K562 (cell line): ENCODE measurements at regions not wholly inside any gene's neighbourhood (a gene's known extent, or its start where the extent isn't known, plus 50 kb on each side); places are given as distances from the start of the nearest gene placed in this dataset.

Experiments
- ATAC-seq: fragments of 200-7000 bp; cut with Tn5 transposase; 3 replicates; pipeline ENCODE4 v1.9.1; 2020; ENCODE audit warnings: moderate library complexity
- BruUV-seq: library from RNA; stranded (reverse); fragments of 400-500 nt; replicated peaks from 2 replicates; lab custom pipeline; 2021; lab: Mats Ljungman, UMichigan
- CTCF ChIA-PET: fragments of 300-600 bp; formaldehyde crosslinking; extraction: SDS; loops from one replicate; lab custom pipeline; 2021; ENCODE audit warnings: low intra/inter-chr PET ratio; lab: Yijun Ruan, JAX
- POLR2A ChIA-PET: fragments of 300-600, 350-650 bp; sonication (Branson Sonifier 250); formaldehyde crosslinking; extraction: SDS; loops from one replicate; lab custom pipeline; 2021; ENCODE audit warnings: antibody characterized with exemption, inconsistent platforms; lab: Yijun Ruan, JAX
- DNase-seq, 4 experiments: peaks; one replicate each; pipeline versions ENCODE4 v3.0.0 to v3.0.0-alpha.2; 2011 to 2018; ENCODE audit warnings: low spot score in 3 of 4, mixed read lengths in 3 of 4; ENCODE audit errors: extremely low read depth in 1 of 4
- FAIRE-seq: peaks from 2 replicates; lab custom pipeline; 2011; peaks lifted over from hg19 to GRCh38; lab: Jason Lieb, UNC
- H2AFZ ChIP-seq: 2 replicates; pipeline ENCODE4 v1.6.0; 2011; ENCODE audit warnings: low read depth, low read length, control low read depth, inconsistent platforms
- H3K27ac ChIP-seq: fragments of 200-600 bp; 3 replicates; pipeline ENCODE4 v1.8.0; 2011; ENCODE audit warnings: low read depth, mild to moderate bottlenecking, control low read depth, inconsistent platforms, low read length, moderate library complexity, mixed read lengths; ENCODE audit errors: extremely low read depth
- H3K27me3 ChIP-seq, 2 experiments: fragments of 300-600 bp in 1 of 2; 2 replicates in 1 of 2; 3 replicates in 1 of 2; pipeline versions ENCODE4 v1.6.0 to v1.8.0; 2011; ENCODE audit warnings: inconsistent platforms in 2 of 2, low read length in 2 of 2, mild to moderate bottlenecking in 1 of 2, mixed read lengths in 1 of 2, moderate library complexity in 1 of 2; ENCODE audit not compliant: control insufficient read depth in 2 of 2, insufficient read depth in 2 of 2
- H3K36me3 ChIP-seq: fragments of 300-600 bp; 3 replicates; pipeline ENCODE4 v1.8.0; 2011; ENCODE audit warnings: mild to moderate bottlenecking, low read length, inconsistent platforms; ENCODE audit not compliant: control insufficient read depth, insufficient read depth
- H3K4me1 ChIP-seq, 2 experiments: fragments of 200-600 bp in 1 of 2; replicated peaks in 1 of 2; 2 replicates in 1 of 2; 3 replicates in 1 of 2; pipeline versions ENCODE4 v1.5.1 to v1.8.0; 2011; ENCODE audit warnings: inconsistent platforms in 2 of 2, low read length in 2 of 2, mild to moderate bottlenecking in 1 of 2, mixed read lengths in 1 of 2, moderate library complexity in 1 of 2; ENCODE audit not compliant: control insufficient read depth in 2 of 2, insufficient read depth in 2 of 2
- H3K4me2 ChIP-seq: 2 replicates; pipeline ENCODE4 v1.6.1; 2011; ENCODE audit warnings: low read length, control low read depth, inconsistent platforms, mixed read lengths; ENCODE audit not compliant: insufficient read depth
- H3K4me3 ChIP-seq: fragments of 200-600 bp; sonication (generic), shearing (Covaris generic); 2 replicates; pipeline ENCODE4 v1.5.1; 2016; ENCODE audit warnings: control low read depth, inconsistent platforms
- H3K79me2 ChIP-seq: fragments of 200-600 bp; 3 replicates; pipeline ENCODE4 v1.8.0; 2011; ENCODE audit warnings: low read length, inconsistent platforms; ENCODE audit not compliant: control insufficient read depth, insufficient read depth
- H3K9ac ChIP-seq, 2 experiments: 2 replicates each; pipeline versions ENCODE4 v1.6.0 to v1.6.1; 2011; ENCODE audit warnings: low read depth in 2 of 2, low read length in 2 of 2, control low read depth in 1 of 2, inconsistent platforms in 1 of 2, mild to moderate bottlenecking in 1 of 2, mixed read lengths in 1 of 2; ENCODE audit not compliant: insufficient read depth in 1 of 2
- H3K9me1 ChIP-seq: one replicate; pipeline ENCODE4 v1.6.0; 2011; ENCODE audit warnings: inconsistent platforms, mild to moderate bottlenecking, low read length, moderate library complexity; ENCODE audit not compliant: control insufficient read depth, insufficient read depth
- H3K9me3 ChIP-seq: replicated peaks from 2 replicates; pipeline ENCODE4 v1.5.1; 2011; ENCODE audit warnings: low read depth, low read length, inconsistent platforms; ENCODE audit not compliant: control insufficient read depth, insufficient read depth
- H4K20me1 ChIP-seq: replicated peaks from 2 replicates; pipeline ENCODE4 v1.6.1; 2011; ENCODE audit warnings: low read length, inconsistent platforms, mixed read lengths; ENCODE audit not compliant: control insufficient read depth, insufficient read depth
- CHD2 ChIP-seq: IDR thresholded peaks from 2 replicates; pipeline ENCODE4 v1.6.1; 2011; ENCODE audit warnings: low read depth, low read length
- KLF6 ChIP-seq: fragments of 250-450 bp; sonication (Bioruptor Pico); IDR thresholded peaks from 2 replicates; pipeline ENCODE4 v1.4.0; 2020; ENCODE audit warnings: mild to moderate bottlenecking, moderate library complexity, borderline replicate concordance
- MAFG ChIP-seq: fragments of 450-650 bp; conservative IDR thresholded peaks from 2 replicates; pipeline ENCODE4 v1.6.1; 2016; ENCODE audit warnings: missing genetic modification characterization, missing compliant biosample characterization
- NFRKB ChIP-seq: fragments of 450-650 bp; IDR thresholded peaks from 2 replicates; pipeline ENCODE4 v1.6.1; 2016; ENCODE audit warnings: low read depth
- OTX1 ChIP-seq: fragments of 450-650 bp; formaldehyde crosslinking; IDR thresholded peaks from 2 replicates; pipeline ENCODE4 v1.4.0; 2022; ENCODE audit warnings: mild to moderate bottlenecking
- PHTF2 ChIP-seq: fragments of 250-450 bp; sonication (Bioruptor Pico); IDR thresholded peaks from 2 replicates; pipeline ENCODE4 v1.5.0; 2021; ENCODE audit warnings: mild to moderate bottlenecking
- RAD21 ChIP-seq, 2 experiments: fragments of 250-450 bp in 1 of 2; fragments of 450-650 bp in 1 of 2; sonication (Bioruptor Pico) in 1 of 2; formaldehyde crosslinking in 1 of 2; IDR thresholded peaks in 1 of 2; conservative IDR thresholded peaks in 1 of 2; 2 replicates each; pipeline versions ENCODE4 v1.4.0 to v1.8.0; 2020 to 2022; ENCODE audit warnings: mild to moderate bottlenecking in 2 of 2, moderate library complexity in 1 of 2
- SIRT6 ChIP-seq: IDR thresholded peaks from one replicate; pipeline ENCODE4 v1.6.1; 2012; ENCODE audit warnings: low read depth, mild to moderate bottlenecking, control low read depth, inconsistent platforms, low read length, moderate library complexity
- TAF7 ChIP-seq: fragments of 450-650 bp; IDR thresholded peaks from 2 replicates; pipeline ENCODE4 v1.6.1; 2016; ENCODE audit warnings: missing genetic modification characterization, missing compliant biosample characterization
- ZNF121 ChIP-seq: sonication (generic); formaldehyde crosslinking; conservative IDR thresholded peaks from 2 replicates; pipeline ENCODE4 v1.8.0; 2022; ENCODE audit warnings: missing genetic modification reagents
- ZNF766 ChIP-seq: fragments of 200-800 bp; sonication (Bioruptor generic); conservative IDR thresholded peaks from 2 replicates; pipeline ENCODE4 v1.6.1; 2016; ENCODE audit warnings: missing genetic modification characterization, missing compliant biosample characterization
- WGBS: fragments of 100-300 bp; shearing (Covaris generic); methylation state at CpG from one replicate; pipeline ENCODE4 v1.1.6; 2016; ENCODE audit warnings: low coverage, mixed read lengths; ENCODE audit not compliant: insufficient coverage; ENCODE audit errors: missing lambda C conversion rate; 5-methylcytosine and 5-hydroxymethylcytosine counted together
- in situ Hi-C: fragments of 300-500 bp; cut with MboI; formaldehyde crosslinking; loops from 4 replicates; pipeline ENCODE4 v1.15.0; 2018; ENCODE audit warnings: inconsistent platforms, mixed read lengths
- intact Hi-C: fragments of 100-400 bp; cut with micrococcal nuclease; formaldehyde crosslinking; loops from 2 replicates; pipeline ENCODE4 v1.14.2; 2022
- TF ChIP-seq, protein P1 (sequence below): sonication (generic); formaldehyde crosslinking; IDR thresholded peaks from 2 replicates; pipeline ENCODE4 v1.8.0; 2022; ENCODE audit warnings: mild to moderate bottlenecking, missing genetic modification reagents, borderline replicate concordance
- TF ChIP-seq, protein P2 (sequence below): sonication (generic); formaldehyde crosslinking; IDR thresholded peaks from 2 replicates; pipeline ENCODE4 v1.8.1; 2022; ENCODE audit warnings: missing genetic modification reagents
- TF ChIP-seq, protein P3 (sequence below): IDR thresholded peaks from 2 replicates; pipeline ENCODE4 v1.6.1; 2014; ENCODE audit warnings: antibody characterized with exemption
- TF ChIP-seq, protein P4 (sequence below): sonication (generic); formaldehyde crosslinking; IDR thresholded peaks from 2 replicates; pipeline ENCODE4 v1.8.0; 2023; ENCODE audit warnings: mild to moderate bottlenecking, missing genetic modification reagents

DNA sequence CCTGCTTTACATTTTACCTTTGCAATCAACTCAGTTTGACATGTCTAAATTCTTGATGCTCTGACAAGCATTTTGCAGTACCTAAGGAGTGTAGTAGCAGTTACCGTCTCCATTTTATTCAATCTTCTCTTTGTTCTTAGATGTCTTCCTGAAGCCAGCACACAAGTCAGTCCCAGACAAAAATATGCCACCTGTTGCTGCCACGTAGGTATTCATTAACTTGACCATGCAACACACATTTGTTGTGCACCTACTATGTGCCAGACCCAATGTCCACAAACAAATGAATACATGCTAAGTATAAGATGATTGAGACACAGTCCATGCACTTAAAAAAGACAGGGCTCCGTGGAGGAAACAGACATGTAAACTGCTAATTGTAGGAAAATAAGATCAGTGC, 81.5 kb upstream of the NGF start:
- CTCF ChIA-PET: no interaction called here
- no peak for TF ChIP-seq CHD2
- TF ChIP-seq ZNF121 (CRISPR knock-in tag): no peak
- no peak for TF ChIP-seq OTX1 (CRISPR knock-in tag)
- TF ChIP-seq, protein P1, sequence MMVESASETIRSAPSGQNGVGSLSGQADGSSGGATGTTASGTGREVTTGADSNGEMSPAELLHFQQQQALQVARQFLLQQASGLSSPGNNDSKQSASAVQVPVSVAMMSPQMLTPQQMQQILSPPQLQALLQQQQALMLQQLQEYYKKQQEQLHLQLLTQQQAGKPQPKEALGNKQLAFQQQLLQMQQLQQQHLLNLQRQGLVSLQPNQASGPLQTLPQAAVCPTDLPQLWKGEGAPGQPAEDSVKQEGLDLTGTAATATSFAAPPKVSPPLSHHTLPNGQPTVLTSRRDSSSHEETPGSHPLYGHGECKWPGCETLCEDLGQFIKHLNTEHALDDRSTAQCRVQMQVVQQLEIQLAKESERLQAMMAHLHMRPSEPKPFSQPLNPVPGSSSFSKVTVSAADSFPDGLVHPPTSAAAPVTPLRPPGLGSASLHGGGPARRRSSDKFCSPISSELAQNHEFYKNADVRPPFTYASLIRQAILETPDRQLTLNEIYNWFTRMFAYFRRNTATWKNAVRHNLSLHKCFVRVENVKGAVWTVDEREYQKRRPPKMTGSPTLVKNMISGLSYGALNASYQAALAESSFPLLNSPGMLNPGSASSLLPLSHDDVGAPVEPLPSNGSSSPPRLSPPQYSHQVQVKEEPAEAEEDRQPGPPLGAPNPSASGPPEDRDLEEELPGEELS (CRISPR knock-in tag): no peak
- TF ChIP-seq RAD21 (CRISPR knock-in tag; conservative IDR thresholded peaks at IDR 0.05 in 1 of 2, IDR thresholded peaks at IDR 0.05 in 1 of 2): no peak
- no peak for TF ChIP-seq TAF7 (tag)
- no peak for TF ChIP-seq SIRT6
- TF ChIP-seq KLF6 (CRISPR knock-in tag): no peak
- no peak for TF ChIP-seq NFRKB
- TF ChIP-seq MAFG (tag): no peak
- no peak for TF ChIP-seq ZNF766 (CRISPR knock-in tag)
- TF ChIP-seq, protein P2, sequence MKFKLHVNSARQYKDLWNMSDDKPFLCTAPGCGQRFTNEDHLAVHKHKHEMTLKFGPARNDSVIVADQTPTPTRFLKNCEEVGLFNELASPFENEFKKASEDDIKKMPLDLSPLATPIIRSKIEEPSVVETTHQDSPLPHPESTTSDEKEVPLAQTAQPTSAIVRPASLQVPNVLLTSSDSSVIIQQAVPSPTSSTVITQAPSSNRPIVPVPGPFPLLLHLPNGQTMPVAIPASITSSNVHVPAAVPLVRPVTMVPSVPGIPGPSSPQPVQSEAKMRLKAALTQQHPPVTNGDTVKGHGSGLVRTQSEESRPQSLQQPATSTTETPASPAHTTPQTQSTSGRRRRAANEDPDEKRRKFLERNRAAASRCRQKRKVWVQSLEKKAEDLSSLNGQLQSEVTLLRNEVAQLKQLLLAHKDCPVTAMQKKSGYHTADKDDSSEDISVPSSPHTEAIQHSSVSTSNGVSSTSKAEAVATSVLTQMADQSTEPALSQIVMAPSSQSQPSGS (CRISPR knock-in tag): no peak
- no peak for TF ChIP-seq PHTF2 (CRISPR knock-in tag)
- TF ChIP-seq, protein P3, sequence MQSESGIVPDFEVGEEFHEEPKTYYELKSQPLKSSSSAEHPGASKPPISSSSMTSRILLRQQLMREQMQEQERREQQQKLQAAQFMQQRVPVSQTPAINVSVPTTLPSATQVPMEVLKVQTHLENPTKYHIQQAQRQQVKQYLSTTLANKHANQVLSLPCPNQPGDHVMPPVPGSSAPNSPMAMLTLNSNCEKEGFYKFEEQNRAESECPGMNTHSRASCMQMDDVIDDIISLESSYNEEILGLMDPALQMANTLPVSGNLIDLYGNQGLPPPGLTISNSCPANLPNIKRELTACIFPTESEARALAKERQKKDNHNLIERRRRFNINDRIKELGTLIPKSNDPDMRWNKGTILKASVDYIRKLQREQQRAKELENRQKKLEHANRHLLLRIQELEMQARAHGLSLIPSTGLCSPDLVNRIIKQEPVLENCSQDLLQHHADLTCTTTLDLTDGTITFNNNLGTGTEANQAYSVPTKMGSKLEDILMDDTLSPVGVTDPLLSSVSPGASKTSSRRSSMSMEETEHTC: no peak
- TF ChIP-seq, protein P4, sequence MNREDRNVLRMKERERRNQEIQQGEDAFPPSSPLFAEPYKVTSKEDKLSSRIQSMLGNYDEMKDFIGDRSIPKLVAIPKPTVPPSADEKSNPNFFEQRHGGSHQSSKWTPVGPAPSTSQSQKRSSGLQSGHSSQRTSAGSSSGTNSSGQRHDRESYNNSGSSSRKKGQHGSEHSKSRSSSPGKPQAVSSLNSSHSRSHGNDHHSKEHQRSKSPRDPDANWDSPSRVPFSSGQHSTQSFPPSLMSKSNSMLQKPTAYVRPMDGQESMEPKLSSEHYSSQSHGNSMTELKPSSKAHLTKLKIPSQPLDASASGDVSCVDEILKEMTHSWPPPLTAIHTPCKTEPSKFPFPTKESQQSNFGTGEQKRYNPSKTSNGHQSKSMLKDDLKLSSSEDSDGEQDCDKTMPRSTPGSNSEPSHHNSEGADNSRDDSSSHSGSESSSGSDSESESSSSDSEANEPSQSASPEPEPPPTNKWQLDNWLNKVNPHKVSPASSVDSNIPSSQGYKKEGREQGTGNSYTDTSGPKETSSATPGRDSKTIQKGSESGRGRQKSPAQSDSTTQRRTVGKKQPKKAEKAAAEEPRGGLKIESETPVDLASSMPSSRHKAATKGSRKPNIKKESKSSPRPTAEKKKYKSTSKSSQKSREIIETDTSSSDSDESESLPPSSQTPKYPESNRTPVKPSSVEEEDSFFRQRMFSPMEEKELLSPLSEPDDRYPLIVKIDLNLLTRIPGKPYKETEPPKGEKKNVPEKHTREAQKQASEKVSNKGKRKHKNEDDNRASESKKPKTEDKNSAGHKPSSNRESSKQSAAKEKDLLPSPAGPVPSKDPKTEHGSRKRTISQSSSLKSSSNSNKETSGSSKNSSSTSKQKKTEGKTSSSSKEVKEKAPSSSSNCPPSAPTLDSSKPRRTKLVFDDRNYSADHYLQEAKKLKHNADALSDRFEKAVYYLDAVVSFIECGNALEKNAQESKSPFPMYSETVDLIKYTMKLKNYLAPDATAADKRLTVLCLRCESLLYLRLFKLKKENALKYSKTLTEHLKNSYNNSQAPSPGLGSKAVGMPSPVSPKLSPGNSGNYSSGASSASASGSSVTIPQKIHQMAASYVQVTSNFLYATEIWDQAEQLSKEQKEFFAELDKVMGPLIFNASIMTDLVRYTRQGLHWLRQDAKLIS (CRISPR knock-in tag): no peak

More for the DNA sequence above, 81.5 kb upstream of the NGF start:
- Histone ChIP-seq H3K4me1 (no peaks in the 10 kb centered on the region), H3K79me2 (no peaks in the 10 kb centered on the region), H3K9me3 (no peaks in the 10 kb centered on the region), H3K36me3 (no peaks in the 10 kb centered on the region), H3K9me1 (no peaks in the 10 kb centered on the region), H3K4me3 (no peak overlapping the region), H3K9ac (no peak overlapping the region), H3K27ac (no peak overlapping the region), H3K4me2 (no peak overlapping the region), H2AFZ (no peak overlapping the region), H4K20me1 (no peaks in the 10 kb centered on the region), H3K27me3 (no peaks in the 10 kb centered on the region; a peak in 1 of 5 replicates)
- in situ Hi-C loops: no loop called here
- ATAC-seq (no peak), DNase-seq (no peak), FAIRE-seq (peak; percentile 29)
- BruUV-seq: no TSS peak
- POLR2A ChIA-PET: no interaction called here
- WGBS: 3% methylated on average over 3 of the region's 3 CpGs
- intact Hi-C loops: no loop called here
